ENCODE measurements at regions not wholly inside any gene's neighbourhood (a gene's known extent, or its start where the extent isn't known, plus 50 kb on each side); places are given as distances from the start of the nearest gene placed in this dataset.
A peak's percentile ranks its signal among the peaks of the same experiment; 100 is the strongest.
"Not testable (repeated sequence)": the region's sequence is repeated elsewhere in the genome, so short reads cannot be mapped to it uniquely, and the experiment has no call there.

GRCh38 chr22:44638971-44639760, 62.8 kb upstream of the PRR5 start:
- CTCF ChIA-PET: no interaction called here
- ATAC-seq (no peak), DNase-seq (ENCODE audit: low spot score) (no peak)
- H3K4me1 Mint-ChIP-seq: no peaks in the 10 kb centered on the region
- no peak overlapping the region for H3K27ac Mint-ChIP-seq
- POLR2A ChIA-PET: no interaction called here
- H3K36me3 Mint-ChIP-seq: no peaks in the 10 kb centered on the region
- no peak for TF ChIP-seq ZNF512 (CRISPR knock-in tag; IDR thresholded peaks at IDR 0.05; ENCODE audit: borderline replicate concordance)
- H3K4me3 Mint-ChIP-seq: no peak overlapping the region
- no peaks in the 10 kb centered on the region; the same call in 1 of the 2 replicates for H3K9me3 Mint-ChIP-seq
- no peaks in the 10 kb centered on the region for H3K27me3 Mint-ChIP-seq (ENCODE audit: low read depth)

- CTCF ChIA-PET: interaction anchor here (0.7 kb wide), 2 partner anchors 24 to 1656 kb away, joined by 3 read pairs; no protein-coding TSS in a partner anchor
- H3K4me1 Mint-ChIP-seq; POLR2A ChIA-PET; H3K27ac Mint-ChIP-seq; DNase-seq (ENCODE audit: low spot score); H3K27me3 Mint-ChIP-seq (ENCODE audit: low read depth); H3K36me3 Mint-ChIP-seq; ATAC-seq; H3K4me3 Mint-ChIP-seq; H3K9me3 Mint-ChIP-seq: not testable (repeated sequence)
These were observed 65.3 kb upstream of the PRR5 start for GRCh38 chr22:44636502-44637206.

GRCh38 chr22:44635567-44635966, 66.4 kb upstream of the PRR5 start:
- POLR2A ChIA-PET; H3K4me1 Mint-ChIP-seq; CTCF ChIA-PET; H3K9me3 Mint-ChIP-seq; H3K27ac Mint-ChIP-seq; DNase-seq (ENCODE audit: low spot score); H3K36me3 Mint-ChIP-seq; H3K4me3 Mint-ChIP-seq; ATAC-seq: not testable (repeated sequence)
- H3K27me3 Mint-ChIP-seq (ENCODE audit: low read depth): peaks cover 11% of the 10 kb centered on the region

- ATAC-seq (no peak), DNase-seq (ENCODE audit: low spot score) (no peak)
- Mint-ChIP-seq H3K4me3 (no peak overlapping the region), H3K27ac (no peak overlapping the region), H3K36me3 (no peaks in the 10 kb centered on the region), H3K27me3 (ENCODE audit: low read depth) (peaks cover 20% of the 10 kb centered on the region), H3K4me1 (no peaks in the 10 kb centered on the region), H3K9me3 (peaks cover 5% of the 10 kb centered on the region; the same call in 1 of the 2 replicates)
- TF ChIP-seq FOXP4 (CRISPR knock-in tag; IDR thresholded peaks at IDR 0.05) (no peak), GABPB1 (CRISPR knock-in tag; IDR thresholded peaks at IDR 0.05) (peak; percentile 31; the same call in 1 of the 2 replicates)
- CTCF ChIA-PET: no interaction called here
- POLR2A ChIA-PET: no interaction called here
These were observed 67.3 kb upstream of the PRR5 start for GRCh38 chr22:44634426-44635321.

GRCh38 chr22:44633647-44634046, 68.4 kb upstream of the PRR5 start:
- Mint-ChIP-seq H3K36me3 (no peaks in the 10 kb centered on the region), H3K27ac (no peak overlapping the region), H3K9me3 (peaks cover 5% of the 10 kb centered on the region; the same call in 1 of the 2 replicates), H3K27me3 (ENCODE audit: low read depth) (peaks cover 31% of the 10 kb centered on the region), H3K4me3 (no peak overlapping the region), H3K4me1 (no peaks in the 10 kb centered on the region)
- CTCF ChIA-PET: no interaction called here
- TF ChIP-seq ZNF512 (CRISPR knock-in tag; IDR thresholded peaks at IDR 0.05; ENCODE audit: borderline replicate concordance) (no peak), NR2C2 (CRISPR knock-in tag; IDR thresholded peaks at IDR 0.05) (no peak), ATF6 (CRISPR knock-in tag; IDR thresholded peaks at IDR 0.05) (no peak), FOXK1 (CRISPR knock-in tag; IDR thresholded peaks at IDR 0.05) (no peak), ZNF263 (CRISPR knock-in tag; IDR thresholded peaks at IDR 0.05; ENCODE audit: low read depth) (no peak), MYBL2 (CRISPR knock-in tag; IDR thresholded peaks at IDR 0.05) (no peak), TP53 (CRISPR knock-in tag; IDR thresholded peaks at IDR 0.05) (no peak), ZBTB21 (CRISPR knock-in tag; IDR thresholded peaks at IDR 0.05; ENCODE audit: borderline replicate concordance) (no peak), GTF2I (CRISPR knock-in tag; conservative IDR thresholded peaks at IDR 0.05) (no peak)
- POLR2A ChIA-PET: no interaction called here
- DNase-seq (ENCODE audit: low spot score) (no peak), ATAC-seq (no peak)

Measured in WTC11 (cell line).